Upper lobe of right lung (tissue), 1 donor: ENCODE measurements at regions not wholly inside any gene's neighbourhood (a gene's known extent, or its start where the extent isn't known, plus 50 kb on each side); places are given as distances from the start of the nearest gene placed in this dataset.

Experiments used
- ATAC-seq: fragments of 200-7000 bp; cut with Tn5 transposase; one replicate; pipeline ENCODE4 v1.9.1; 2020; ENCODE audit warnings: mild to moderate bottlenecking, moderate library complexity
- DNase-seq: peaks from one replicate; pipeline ENCODE4 v3.0.0-alpha.2; 2020
- H3K27ac ChIP-seq: fragments of 200-600 bp; one replicate; pipeline ENCODE4 v1.8.0; 2022
- H3K27me3 ChIP-seq: fragments of 200-600 bp; one replicate; pipeline ENCODE4 v1.8.0; 2022; ENCODE audit warnings: mild to moderate bottlenecking
- H3K36me3 ChIP-seq: fragments of 200-600 bp; one replicate; pipeline ENCODE4 v1.8.0; 2022
- H3K4me1 ChIP-seq: fragments of 200-600 bp; one replicate; pipeline ENCODE4 v1.8.0; 2022
- H3K4me3 ChIP-seq: fragments of 200-600 bp; one replicate; pipeline ENCODE4 v1.8.0; 2022; ENCODE audit warnings: mild to moderate bottlenecking
- H3K9me3 ChIP-seq: fragments of 200-600 bp; one replicate; pipeline ENCODE4 v1.8.0; 2022
- intact Hi-C: fragments of 100-400 bp; cut with DNase I; formaldehyde crosslinking; loops from one replicate; pipeline ENCODE4 v1.11.0; 2022
- TF ChIP-seq, protein P1 (sequence below): fragments of 200-600 bp; IDR thresholded peaks from one replicate; pipeline ENCODE4 v1.8.0; 2022; ENCODE audit warnings: antibody characterized with exemption
- donor health status: DM: no; HTN: yes; CAD: no; lungs with severe emphysema.

DNA sequence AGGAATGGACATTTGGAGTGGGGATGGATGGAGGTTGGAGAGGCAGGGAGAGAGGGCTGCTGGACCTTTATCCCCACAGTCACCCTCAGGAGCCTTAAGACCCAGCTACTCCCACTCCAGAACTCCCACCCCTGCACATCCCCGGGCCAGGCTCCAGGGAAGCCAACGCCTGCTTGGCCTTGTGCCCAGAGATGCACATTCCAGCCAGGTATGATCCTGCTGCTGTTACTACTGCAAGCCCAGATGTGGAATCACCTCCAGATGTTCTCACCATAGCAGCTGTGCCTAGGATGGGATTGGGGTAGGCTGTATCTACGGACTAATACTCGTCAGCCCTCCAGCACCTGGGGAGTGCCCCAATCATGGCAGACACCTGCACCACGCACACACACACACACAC lies 71.7 kb downstream of the ZFP36L2 start:
- DNase-seq (no peak), ATAC-seq (no peak)
- H3K4me1 ChIP-seq, result peaks cover 38% of the 10 kb centered on the region
- no peak overlapping the region for H3K27ac ChIP-seq
- intact Hi-C loops, result no loop called here
- H3K4me3 ChIP-seq, result no peak overlapping the region
- H3K36me3 ChIP-seq, result no peaks in the 10 kb centered on the region
- H3K27me3 ChIP-seq, result no peaks in the 10 kb centered on the region
- no peaks in the 10 kb centered on the region for H3K9me3 ChIP-seq
- TF ChIP-seq, protein P1, sequence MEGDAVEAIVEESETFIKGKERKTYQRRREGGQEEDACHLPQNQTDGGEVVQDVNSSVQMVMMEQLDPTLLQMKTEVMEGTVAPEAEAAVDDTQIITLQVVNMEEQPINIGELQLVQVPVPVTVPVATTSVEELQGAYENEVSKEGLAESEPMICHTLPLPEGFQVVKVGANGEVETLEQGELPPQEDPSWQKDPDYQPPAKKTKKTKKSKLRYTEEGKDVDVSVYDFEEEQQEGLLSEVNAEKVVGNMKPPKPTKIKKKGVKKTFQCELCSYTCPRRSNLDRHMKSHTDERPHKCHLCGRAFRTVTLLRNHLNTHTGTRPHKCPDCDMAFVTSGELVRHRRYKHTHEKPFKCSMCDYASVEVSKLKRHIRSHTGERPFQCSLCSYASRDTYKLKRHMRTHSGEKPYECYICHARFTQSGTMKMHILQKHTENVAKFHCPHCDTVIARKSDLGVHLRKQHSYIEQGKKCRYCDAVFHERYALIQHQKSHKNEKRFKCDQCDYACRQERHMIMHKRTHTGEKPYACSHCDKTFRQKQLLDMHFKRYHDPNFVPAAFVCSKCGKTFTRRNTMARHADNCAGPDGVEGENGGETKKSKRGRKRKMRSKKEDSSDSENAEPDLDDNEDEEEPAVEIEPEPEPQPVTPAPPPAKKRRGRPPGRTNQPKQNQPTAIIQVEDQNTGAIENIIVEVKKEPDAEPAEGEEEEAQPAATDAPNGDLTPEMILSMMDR, result no peak

DNA sequence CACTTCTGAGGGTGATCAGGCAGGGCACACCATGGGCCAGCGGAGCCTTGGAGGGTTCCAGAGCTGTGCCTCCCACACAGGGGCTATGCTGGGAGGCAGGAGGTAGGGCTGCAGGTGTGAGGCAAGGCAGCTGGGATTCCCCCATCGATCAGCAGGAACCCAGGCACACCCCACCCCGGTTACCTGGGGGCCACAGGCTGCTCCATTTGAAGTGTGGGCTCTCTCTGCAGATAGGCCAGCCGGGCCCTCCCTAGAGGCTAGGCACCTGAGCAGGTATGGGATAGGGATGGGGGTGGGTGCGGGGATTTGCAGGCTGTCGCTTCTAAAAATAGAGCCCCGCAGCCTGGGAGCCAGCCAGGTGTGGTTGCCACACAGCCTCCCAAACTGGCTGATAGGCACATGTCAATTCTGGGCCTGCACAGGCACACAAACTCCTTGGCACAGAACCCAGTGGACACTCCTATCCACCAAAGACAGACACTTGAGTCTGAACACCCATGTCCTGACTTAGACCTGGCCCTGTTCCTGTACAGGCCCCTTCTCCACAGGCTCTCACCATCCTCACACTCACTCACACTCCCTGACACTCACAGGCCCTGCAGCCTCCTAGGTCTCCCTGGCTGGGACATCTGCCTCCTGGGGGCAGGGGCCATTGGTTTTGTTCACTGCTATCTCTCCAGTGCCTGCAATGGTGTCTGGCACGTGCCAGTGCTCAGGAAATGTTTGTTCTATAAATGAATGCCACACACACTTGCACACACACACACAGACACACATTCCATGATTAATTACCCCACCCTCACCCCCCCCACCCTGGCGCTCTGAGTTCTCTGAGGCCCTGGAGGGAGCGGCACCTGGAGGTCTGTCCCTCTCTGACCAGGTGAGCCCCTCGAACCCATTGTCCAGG lies 73.4 kb downstream of the ZFP36L2 start:
- peak; percentile 76 for DNase-seq
- Histone ChIP-seq H3K36me3 (no peaks in the 10 kb centered on the region), H3K27ac (no peak overlapping the region), H3K27me3 (no peaks in the 10 kb centered on the region), H3K4me3 (no peak overlapping the region), H3K4me1 (peaks cover 22% of the 10 kb centered on the region), H3K9me3 (no peaks in the 10 kb centered on the region)
- peak; percentile 56 for ATAC-seq
- intact Hi-C loops, result no loop called here
- TF ChIP-seq, protein P1, result no peak

DNA sequence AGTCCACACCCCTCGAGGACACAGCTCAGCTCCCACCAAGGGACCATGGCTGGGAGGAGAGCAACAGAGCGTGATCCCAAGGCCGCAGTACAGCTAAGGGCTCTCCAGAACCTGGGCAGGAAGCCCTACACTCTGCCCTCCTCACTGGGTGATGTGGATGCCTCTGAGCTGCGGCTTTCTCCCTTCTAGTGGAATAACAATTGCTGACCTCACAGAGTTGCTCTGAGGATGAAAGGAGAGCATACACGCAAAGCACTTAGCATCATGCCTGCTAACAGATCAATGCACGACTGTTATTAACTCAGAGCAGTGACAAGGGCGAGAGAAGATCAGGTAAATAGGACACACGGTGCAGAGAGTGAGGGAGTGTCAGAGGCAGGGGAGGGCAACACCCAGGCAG lies 74.2 kb downstream of the ZFP36L2 start:
- intact Hi-C loops, result no loop called here

DNA sequence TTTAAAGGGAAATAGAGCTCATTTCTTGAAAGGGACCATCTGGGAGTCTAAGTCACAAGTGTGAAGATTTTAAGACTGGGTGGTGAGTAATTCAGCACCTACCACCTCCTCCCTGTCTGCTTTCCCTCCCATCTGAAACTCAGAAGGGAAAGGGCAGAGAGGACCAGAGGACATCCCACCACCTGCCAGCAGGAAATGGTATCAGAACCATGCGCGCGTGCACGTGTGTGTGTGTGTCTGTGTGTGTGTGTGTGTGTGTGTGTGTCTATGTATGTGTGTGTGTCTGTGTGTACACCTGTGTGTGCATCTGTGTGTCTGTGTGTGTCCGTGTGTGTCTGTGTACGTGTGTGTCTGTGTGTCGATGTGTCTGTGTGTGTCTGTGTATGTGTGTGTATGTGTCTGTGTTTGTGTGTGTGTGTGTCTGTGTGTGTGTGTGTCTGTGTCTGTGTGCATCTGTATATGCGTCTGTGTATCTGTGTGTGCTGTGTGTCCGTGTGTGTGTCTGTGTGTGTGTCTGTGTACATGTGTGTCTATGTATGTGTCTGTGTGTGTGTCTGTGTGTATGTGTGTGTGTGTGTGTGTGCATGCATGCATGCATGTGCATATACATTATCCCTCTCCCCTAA lies 76.8 kb downstream of the ZFP36L2 start:
- Histone ChIP-seq H3K36me3 (no peaks in the 10 kb centered on the region), H3K9me3 (no peaks in the 10 kb centered on the region), H3K4me1 (peaks cover 9% of the 10 kb centered on the region), H3K27ac (no peak overlapping the region), H3K27me3 (no peaks in the 10 kb centered on the region), H3K4me3 (no peak overlapping the region)
- DNase-seq (no peak), ATAC-seq (no peak)
- intact Hi-C loops, result no loop called here
- TF ChIP-seq, protein P1, result no peak

More for the DNA sequence above, 74.2 kb downstream of the ZFP36L2 start:
- DNase-seq (no peak), ATAC-seq (peak; percentile 42)
- no peak overlapping the region for H3K4me3 ChIP-seq
- no peaks in the 10 kb centered on the region for H3K36me3 ChIP-seq
- H3K27ac ChIP-seq, result no peak overlapping the region
- H3K27me3 ChIP-seq, result no peaks in the 10 kb centered on the region
- TF ChIP-seq, protein P1, result no peak
- peaks cover 14% of the 10 kb centered on the region for H3K4me1 ChIP-seq
- no peaks in the 10 kb centered on the region for H3K9me3 ChIP-seq

DNA sequence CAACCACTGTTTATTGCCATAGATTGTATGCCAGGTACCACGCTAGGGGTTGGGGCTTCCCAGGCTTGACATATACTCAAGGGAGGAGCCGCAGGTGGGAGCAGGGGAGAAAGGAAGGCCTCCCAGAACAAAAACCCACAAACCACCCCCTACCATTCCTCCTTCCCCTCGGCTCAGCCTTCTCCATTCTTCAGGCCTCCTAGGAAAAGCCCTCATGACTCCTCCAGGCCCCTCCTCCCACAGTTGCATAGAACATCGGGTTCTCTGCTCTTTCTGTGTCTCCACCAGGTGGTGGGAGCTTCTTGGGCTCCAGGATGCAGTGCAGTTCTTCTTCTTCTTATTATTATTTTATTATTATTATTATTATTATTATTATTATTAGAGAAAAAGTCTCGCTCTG lies 80.3 kb downstream of the ZFP36L2 start:
- intact Hi-C loops, result no loop called here
- no peak for ATAC-seq
- Histone ChIP-seq H3K36me3 (no peaks in the 10 kb centered on the region), H3K27me3 (no peaks in the 10 kb centered on the region), H3K4me3 (no peak overlapping the region), H3K9me3 (no peaks in the 10 kb centered on the region), H3K4me1 (peaks cover 1% of the 10 kb centered on the region), H3K27ac (no peak overlapping the region)
- TF ChIP-seq, protein P1, result no peak
- no peak for DNase-seq
